GM10266 (cell line): ENCODE measurements at regions not wholly inside any gene's neighbourhood (a gene's known extent, or its start where the extent isn't known, plus 50 kb on each side); places are given as distances from the start of the nearest gene placed in this dataset.

Source experiments
- DNase-seq: peaks from one replicate; pipeline ENCODE4 v3.0.0; 2012; ENCODE audit errors: extremely low spot score
- CTCF ChIP-seq: IDR thresholded peaks from 2 replicates; pipeline ENCODE4 v1.5.1; 2012; ENCODE audit warnings: mild to moderate bottlenecking, low read depth; ENCODE audit not compliant: control insufficient read depth, insufficient read depth; ENCODE audit errors: missing control alignments

- no peak for TF ChIP-seq CTCF
- DNase-seq, result no peak
Observed at GRCh38 chr4:124028182-124028581, 631.6 kb downstream of the SPRY1 start.

GRCh38 chr4:124030147-124030546, 633.6 kb downstream of the SPRY1 start:
- DNase-seq, result no peak
- TF ChIP-seq CTCF, result no peak

- TF ChIP-seq CTCF, result no peak
- no peak for DNase-seq
Observed at GRCh38 chr4:124032035-124032434, 635.4 kb downstream of the SPRY1 start.

DNA sequence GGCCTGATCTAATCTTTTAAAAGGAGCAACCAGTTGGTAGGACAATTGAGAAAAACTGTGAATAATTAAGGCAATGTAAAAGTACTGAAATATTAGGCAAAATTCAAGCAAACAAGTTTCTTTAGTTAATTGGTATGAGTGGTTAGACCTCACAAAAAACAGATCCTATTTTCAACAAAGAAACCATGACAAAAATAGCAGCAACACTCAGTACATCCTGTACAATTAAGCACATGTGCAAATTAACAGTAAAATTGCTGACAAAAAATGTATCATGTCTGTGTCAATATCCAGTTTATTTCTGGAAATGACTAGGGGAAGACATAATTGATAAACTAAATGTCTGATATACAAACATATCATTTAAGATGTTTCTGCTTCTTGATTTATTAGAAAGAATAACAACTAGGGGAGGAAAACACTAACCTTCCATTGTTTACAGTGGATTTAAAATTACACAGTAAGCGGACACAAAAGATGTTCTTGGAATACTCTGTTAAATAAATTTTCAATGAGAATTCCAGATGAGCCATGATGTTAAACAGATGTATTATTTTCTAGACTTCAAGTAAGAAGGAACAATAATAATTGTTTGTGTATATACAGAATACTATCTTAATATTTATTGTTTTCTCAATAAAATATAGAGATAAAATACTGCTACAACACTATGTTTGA, 638.9 kb downstream of the SPRY1 start:
- no peak for DNase-seq
- no peak for TF ChIP-seq CTCF

DNA sequence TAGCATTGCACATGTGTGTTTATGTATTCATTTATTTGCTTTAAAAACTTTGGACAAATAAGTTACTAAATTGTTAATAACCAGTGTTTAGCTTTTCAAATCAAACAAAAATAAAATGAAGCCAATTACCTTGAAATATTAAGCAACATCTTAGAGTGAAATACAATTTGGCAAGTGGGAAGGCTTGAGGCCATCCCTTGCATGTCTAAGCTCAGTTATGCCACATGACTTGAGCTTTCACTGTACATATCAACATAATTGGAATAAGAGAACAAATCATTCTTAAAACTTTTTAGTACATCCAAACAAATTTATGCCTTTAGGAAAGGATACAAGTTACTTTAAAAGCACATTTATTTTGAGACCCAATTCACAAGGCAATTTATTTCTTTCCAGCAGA, 640.6 kb downstream of the SPRY1 start:
- DNase-seq, result no peak

GRCh38 chr4:124044330-124044729, 647.7 kb downstream of the SPRY1 start:
- DNase-seq, result no peak
- TF ChIP-seq CTCF, result no peak

More for the DNA sequence above, 640.6 kb downstream of the SPRY1 start:
- TF ChIP-seq CTCF, result no peak

DNA sequence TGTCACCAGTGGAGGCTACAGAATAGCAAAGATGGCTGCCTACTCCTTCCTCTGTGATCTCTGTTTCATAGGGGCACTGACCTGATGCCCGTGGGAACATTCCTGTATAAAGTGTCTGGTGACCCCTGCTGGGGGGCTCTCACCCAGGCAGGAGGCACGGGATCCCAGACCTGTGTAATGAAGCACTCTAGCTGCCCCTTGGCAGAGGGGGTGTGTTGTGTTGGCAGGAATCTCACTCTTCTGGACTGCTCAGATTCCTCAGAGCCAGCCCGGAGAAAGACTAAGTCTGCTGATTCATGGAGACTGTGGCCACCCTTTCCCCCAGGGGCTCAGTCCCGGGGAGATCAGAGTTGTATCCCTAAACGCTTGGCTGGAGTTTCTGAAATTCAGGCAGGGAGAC, 648.3 kb downstream of the SPRY1 start:
- DNase-seq, result no peak
- TF ChIP-seq CTCF, result no peak
